ENCODE measurements at regions not wholly inside any gene's neighbourhood (a gene's known extent, or its start where the extent isn't known, plus 50 kb on each side); places are given as distances from the start of the nearest gene placed in this dataset.
"Not testable (repeated sequence)": the region's sequence is repeated elsewhere in the genome, so short reads cannot be mapped to it uniquely, and the experiment has no call there.

GRCh38 chr15:93340406-93340805 lies 251.4 kb upstream of the RGMA start:
- no peak for DNase-seq

- DNase-seq, result no peak
Observed at GRCh38 chr15:93333796-93334195, 244.8 kb upstream of the RGMA start.

DNA sequence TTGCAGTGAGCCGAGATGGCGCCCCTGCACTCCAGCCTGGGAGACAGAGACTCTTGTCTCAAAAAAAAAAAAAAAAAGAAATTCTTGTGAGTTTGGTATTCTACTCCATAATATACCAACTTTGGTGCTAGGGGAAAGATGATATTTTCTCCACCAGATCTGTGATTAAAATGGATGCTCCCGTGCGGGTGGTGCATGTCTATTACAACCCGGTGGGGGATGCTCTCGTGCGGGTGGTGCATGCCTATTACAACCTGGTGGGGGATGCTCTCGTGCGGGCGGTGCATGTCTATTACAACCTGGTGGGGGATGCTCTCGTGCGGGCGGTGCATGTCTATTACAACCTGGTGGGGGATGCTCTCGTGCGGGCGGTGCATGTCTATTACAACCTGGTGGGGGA lies 244.1 kb upstream of the RGMA start:
- DNase-seq, result not testable (repeated sequence)

GRCh38 chr15:93332168-93332553 lies 243.2 kb upstream of the RGMA start:
- no peak for DNase-seq

DNA sequence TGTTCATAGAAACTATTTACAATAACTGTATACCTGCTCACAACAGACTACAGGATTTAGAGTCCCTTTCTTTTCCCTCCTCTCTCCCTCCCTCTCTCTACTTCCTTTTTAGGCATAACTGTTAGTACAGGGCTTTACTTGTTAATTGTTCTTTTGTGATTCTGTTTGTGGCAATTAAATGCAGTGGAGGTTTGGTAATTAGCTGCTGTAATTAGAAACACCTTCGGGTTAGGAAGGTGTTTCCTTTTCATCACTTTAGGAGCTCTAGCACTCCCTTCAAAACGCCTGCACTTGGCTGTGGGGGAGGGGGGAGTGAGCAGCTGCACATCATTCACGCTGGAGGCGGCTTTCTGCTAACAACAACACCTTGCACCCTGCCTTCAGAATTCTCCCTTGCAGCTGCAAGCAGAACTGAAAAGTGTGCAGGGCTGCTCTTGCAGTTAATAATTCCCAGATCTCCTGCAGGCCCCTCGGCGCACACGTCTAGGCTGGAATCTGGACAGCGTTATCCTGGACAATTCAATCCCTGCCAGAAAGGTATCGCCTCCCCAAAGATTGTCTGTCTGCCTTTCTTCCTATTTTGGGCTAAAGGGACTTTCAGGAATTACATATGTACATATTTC lies 242.6 kb upstream of the RGMA start:
- DNase-seq, result no peak

- no peak for DNase-seq
Observed at GRCh38 chr15:93330912-93331544, 242.0 kb upstream of the RGMA start.

- no peak for DNase-seq
Observed at GRCh38 chr15:93327364-93327763, 238.4 kb upstream of the RGMA start.

- no peak for DNase-seq
Observed at GRCh38 chr15:93324186-93324975, 235.4 kb upstream of the RGMA start.

GRCh38 chr15:93321881-93322282 lies 232.9 kb upstream of the RGMA start:
- peak; percentile 28 for DNase-seq

DNA sequence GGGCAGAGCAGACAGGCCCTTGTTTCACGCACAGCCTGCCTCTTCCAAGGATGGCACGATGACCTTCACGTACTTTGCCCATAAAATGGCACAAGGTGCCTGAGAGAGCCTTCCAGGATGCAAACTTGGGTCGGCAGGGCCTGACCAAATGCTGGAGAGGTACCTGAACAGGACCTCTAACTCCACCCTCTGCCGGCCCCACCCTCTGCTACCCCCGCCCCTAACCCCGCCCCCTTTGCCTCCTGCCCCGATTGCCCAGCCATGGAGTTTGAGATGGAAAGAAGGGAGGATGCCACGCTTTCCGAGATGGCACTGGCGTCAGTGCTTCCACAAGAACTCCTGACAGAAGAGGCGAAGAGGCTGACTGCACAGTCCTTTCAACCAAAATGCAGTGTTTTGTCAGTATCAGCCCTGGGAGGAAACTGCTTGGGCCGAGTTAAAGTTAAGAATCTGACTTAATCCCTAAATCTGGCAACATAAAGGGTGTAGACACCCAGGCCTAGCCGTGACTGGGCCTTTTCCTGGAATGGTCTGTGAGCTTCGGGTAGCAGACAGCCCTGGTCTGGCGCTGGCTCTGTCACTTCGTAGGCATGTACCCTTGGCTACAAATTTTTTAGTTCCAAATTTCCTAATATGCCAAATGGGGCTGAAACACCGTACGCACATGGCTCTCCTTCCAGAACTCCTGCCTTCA lies 230.3 kb upstream of the RGMA start:
- no peak for DNase-seq

GRCh38 chr15:93317772-93318171 lies 228.8 kb upstream of the RGMA start:
- no peak for DNase-seq

DNA sequence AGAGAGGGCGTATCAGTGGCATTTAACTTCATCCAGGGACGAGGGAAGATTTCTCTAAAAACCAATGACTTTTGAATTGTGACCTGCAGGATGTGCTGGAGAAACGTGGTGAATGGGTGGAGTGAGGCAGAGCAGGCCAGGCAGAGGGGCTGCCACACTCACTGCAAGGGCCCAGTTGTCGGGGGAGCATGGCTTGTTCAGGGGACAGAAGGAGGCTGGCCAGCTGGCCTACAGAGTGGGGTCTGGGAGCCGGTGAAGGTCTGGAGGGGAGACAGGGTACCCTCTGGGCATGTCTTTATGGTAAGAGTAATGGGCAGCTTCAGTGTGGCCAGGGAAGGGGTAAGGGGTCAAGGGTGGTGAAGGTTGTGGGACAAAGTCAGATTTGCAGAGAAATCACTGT lies 225.2 kb upstream of the RGMA start:
- no peak for DNase-seq

GRCh38 chr15:93312891-93313486 lies 224.0 kb upstream of the RGMA start:
- no peak for DNase-seq

GRCh38 chr15:93311620-93312019 lies 222.6 kb upstream of the RGMA start:
- no peak for DNase-seq

GRCh38 chr15:93308026-93308690 lies 219.1 kb upstream of the RGMA start:
- DNase-seq, result no peak

DNA sequence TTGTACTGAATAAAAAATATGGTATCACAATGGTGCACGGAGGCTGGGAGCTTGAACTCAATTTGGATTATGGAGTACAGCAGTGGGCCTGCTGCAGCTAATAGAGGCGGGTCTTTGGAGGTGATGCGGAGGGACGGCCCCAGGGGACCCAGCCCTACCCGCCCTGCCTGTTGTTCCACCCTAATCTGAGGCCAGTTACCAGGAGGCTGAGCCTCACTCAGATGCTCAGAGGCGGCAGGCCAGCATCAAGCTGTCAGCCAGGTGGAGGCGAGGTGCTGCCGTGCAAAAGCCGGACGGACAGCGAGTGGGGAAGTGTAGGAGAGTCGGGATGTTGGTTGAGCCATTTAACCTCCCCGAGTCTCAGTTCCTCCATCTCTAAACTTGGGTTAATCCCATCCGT lies 218.5 kb upstream of the RGMA start:
- no peak for DNase-seq

- no peak for DNase-seq
Observed at GRCh38 chr15:93305306-93305705, 216.3 kb upstream of the RGMA start.

- no peak for DNase-seq
Observed at GRCh38 chr15:93302080-93302765, 213.2 kb upstream of the RGMA start.

- no peak for DNase-seq
Observed at GRCh38 chr15:93300796-93301195, 211.8 kb upstream of the RGMA start.

DNA sequence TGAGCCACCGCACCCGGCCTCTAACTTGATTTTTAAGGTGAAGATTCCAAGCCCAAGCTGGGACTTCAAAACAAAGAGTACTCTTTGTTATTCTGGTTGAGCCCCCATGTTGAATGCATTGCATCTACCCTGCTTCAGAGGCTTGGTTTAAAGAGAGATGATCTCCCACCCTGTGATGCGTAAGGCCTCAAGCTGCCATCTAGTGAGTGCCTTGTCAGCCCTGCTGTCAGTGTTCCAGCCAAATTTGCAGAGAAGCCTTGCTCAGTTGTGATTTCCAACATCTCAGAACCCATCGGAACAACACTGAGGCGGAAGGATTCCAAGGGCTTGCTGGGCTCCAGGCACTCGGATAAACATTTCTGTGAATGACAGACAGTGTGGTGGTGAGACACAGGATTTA lies 210.7 kb upstream of the RGMA start:
- DNase-seq, result no peak

- DNase-seq, result no peak
Observed at GRCh38 chr15:93298901-93299300, 209.9 kb upstream of the RGMA start.

Data from 8988T (cell line).